IPS-NIHi7 (cell line): ENCODE measurements at regions not wholly inside any gene's neighbourhood (a gene's known extent, or its start where the extent isn't known, plus 50 kb on each side); places are given as distances from the start of the nearest gene placed in this dataset.
"Not testable (repeated sequence)": the region's sequence is repeated elsewhere in the genome, so short reads cannot be mapped to it uniquely, and the experiment has no call there.

Experiments used
- DNase-seq: peaks from one replicate; pipeline ENCODE4 v3.0.0; 2012; ENCODE audit warnings: mixed read lengths; ENCODE audit errors: extremely low spot score

- DNase-seq, result no peak
These were observed 502.3 kb downstream of the RBFOX1 start for GRCh38 chr16:7834771-7835431.

GRCh38 chr16:7820816-7821215, 488.2 kb downstream of the RBFOX1 start:
- DNase-seq, result no peak

- peak; percentile 20 for DNase-seq
These were observed 473.2 kb downstream of the RBFOX1 start for GRCh38 chr16:7805686-7806396.

GRCh38 chr16:7804635-7805195, 472.1 kb downstream of the RBFOX1 start:
- DNase-seq, result no peak

- no peak for DNase-seq
These were observed 459.7 kb downstream of the RBFOX1 start for GRCh38 chr16:7792346-7792745.

- no peak for DNase-seq
These were observed 458.5 kb downstream of the RBFOX1 start for GRCh38 chr16:7791028-7791590.

- no peak for DNase-seq
These were observed 442.4 kb downstream of the RBFOX1 start for GRCh38 chr16:7775072-7775488.

GRCh38 chr16:7772722-7773121, 440.1 kb downstream of the RBFOX1 start:
- DNase-seq, result no peak

GRCh38 chr16:7769091-7769490, 436.4 kb downstream of the RBFOX1 start:
- DNase-seq, result not testable (repeated sequence)

GRCh38 chr16:7765079-7765550, 432.5 kb downstream of the RBFOX1 start:
- no peak for DNase-seq

- DNase-seq, result no peak
These were observed 430.5 kb downstream of the RBFOX1 start for GRCh38 chr16:7763111-7763510.
